GM21786 (cell line): ENCODE measurements at regions not wholly inside any gene's neighbourhood (a gene's known extent, or its start where the extent isn't known, plus 50 kb on each side); places are given as distances from the start of the nearest gene placed in this dataset.

Experiments
- ATAC-seq: cut with Tn5 transposase; IDR thresholded peaks from one replicate; pipeline ENCODE4 v1.9.1; 2021; ENCODE audit not compliant: unreplicated experiment

DNA sequence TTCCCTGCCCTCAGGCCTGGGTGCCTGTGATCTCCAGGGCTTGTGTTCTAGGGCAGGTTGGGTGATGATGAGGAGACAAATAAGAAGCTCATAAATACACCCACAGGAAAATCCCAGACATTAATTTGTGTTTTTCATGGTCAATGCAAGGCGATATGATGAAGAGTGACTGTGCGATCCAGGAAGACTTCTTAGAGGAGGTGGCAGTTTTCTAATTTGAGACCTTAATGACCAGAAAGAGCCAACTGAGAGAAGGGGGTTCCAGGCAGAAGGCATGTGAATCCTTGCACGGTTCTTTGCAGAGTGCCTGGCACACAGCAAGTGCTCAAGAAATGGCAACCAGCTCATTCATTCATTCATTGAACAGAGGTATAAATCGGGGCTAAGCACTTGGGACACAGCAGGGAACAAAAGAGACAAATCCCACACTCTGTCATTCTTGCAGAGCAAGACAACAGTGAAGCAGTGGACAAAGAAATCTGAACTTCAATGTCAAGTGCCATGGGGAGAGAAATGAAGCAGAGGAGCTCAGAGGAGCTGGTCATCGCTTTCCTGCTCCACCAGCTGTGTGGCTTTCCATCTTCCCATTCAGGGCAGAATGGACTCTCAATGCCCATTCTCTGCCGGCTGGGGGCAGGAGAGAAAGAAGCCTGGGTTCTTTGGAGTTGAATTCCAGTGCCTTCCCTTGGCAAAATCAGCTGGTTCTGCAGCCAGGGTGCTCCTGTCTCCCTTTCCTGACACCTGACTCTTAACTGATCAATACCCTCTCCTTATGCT lies 128.3 kb downstream of the AACS start:
- ATAC-seq, result no peak

DNA sequence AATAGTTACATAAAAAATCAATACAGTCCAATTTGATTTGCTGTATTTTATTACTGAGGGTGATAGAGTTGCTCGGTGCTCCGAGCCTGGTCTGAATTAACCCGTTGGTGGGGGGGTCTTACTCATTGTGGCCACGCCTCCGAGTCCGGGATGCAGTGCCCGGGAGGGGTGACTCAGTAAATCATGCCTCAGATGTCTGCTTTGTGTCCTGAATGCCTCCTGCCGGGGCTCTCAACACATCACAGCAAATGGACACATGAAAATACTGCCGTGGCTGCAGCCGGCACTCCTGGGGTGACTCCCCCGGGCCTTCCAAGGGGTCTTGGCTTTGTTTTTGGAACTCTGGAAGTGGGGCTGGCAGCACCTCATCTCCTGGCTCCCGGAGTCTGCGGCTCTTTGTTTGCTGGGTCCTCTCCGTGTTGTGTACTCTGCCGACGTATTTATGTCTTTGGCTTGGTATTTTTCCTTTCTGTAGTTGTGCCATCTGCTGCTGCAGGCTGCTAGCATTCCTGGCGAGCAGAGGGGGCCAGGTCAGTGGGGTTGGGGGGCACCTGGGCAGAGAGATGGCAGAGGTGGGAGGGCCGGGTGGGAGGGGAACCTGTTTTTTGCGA lies 129.0 kb downstream of the AACS start:
- ATAC-seq, result no peak

DNA sequence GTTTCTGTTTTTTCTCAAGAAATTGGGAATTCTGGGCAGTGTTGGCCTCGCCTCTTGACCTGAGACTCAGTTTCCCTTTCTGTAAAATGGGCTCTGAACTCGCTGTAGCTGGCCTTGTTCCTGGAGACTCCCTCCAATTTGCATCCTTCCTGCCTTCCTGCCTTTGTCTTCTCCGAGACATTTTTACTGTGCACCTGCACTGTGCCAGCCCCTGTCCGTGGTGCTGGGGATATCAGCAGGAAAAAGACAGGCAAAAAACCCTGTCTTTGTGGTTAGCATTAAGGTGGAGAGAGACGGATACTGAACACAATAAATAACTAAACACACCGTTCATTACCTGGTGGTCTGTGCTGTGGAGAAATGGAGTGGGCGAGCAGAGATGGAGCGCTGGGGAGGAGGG lies 129.8 kb downstream of the AACS start:
- no peak for ATAC-seq

GRCh38 chr12:125197326-125197725 lies 132.1 kb downstream of the AACS start:
- no peak for ATAC-seq

- ATAC-seq, result no peak
These were observed 133.4 kb downstream of the AACS start for GRCh38 chr12:125198652-125199051.

DNA sequence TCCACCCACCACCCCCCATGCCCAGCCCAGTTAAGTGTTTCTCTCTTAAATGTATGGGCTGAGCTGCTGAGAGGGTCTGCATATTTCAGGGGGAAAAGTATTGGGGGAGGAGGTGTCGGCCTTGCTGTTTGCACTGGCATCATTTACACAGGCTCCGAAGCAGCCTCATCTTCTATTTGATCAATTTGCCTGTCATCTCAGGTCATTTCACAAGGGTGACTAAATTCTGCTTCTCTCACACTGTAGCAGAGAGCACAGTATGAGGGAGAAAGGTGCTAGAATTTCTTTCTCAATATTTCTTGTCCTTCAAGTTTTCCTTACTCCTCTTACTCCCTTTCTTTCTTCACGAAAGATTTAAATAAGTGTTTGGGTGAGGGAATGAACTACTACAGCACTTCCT lies 135.9 kb downstream of the AACS start:
- ATAC-seq, result no peak

DNA sequence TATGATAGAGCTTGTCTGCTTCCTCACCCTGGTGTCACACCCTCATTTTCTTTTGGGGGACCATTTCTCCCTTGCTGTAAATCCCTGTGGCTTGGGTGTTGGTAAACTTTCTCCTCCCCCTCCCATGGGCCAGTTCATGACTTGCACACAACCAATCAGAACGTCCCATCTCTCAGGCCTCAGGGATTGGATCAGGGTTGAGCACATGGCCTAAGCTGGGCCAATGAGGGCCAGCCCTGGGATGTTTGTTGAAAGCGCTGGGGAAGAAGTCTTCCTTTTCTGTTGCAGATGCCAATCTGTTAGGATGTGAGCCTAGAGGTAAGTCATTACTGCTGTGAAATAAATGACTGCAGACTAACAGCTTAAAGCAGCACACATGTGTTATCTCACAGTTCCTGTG lies 136.7 kb downstream of the AACS start:
- ATAC-seq, result no peak

GRCh38 chr12:125202421-125202820 lies 137.2 kb downstream of the AACS start:
- no peak for ATAC-seq

DNA sequence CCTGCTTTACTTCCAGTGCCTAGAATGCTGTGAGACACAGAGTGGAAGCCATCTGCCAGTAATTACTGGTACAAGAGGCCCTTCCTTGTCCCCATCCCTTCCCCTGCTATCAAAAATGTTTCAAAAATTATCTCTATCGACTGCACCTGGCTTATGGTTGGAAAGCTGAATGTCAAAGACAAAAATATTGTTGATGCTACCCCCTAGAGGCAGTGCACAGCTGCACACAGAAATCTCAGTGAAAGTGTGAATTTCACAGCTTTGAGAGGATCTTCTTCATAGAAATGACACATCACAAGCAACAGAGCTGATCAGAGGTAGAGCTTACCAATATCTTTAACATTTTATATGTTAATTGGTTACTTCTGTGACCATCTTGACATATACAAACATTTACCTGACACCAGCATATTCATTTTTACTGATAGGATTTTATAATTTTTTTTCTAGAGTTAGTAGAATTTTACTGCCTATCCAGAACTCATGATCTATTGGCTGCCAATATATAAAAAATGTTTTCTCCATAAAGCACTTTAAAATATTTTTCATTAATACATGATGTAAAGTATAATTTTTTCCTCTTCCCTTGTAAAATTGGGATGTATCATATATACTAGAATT lies 138.0 kb downstream of the AACS start:
- ATAC-seq, result no peak

GRCh38 chr12:125205386-125205785 lies 140.2 kb downstream of the AACS start:
- no peak for ATAC-seq

DNA sequence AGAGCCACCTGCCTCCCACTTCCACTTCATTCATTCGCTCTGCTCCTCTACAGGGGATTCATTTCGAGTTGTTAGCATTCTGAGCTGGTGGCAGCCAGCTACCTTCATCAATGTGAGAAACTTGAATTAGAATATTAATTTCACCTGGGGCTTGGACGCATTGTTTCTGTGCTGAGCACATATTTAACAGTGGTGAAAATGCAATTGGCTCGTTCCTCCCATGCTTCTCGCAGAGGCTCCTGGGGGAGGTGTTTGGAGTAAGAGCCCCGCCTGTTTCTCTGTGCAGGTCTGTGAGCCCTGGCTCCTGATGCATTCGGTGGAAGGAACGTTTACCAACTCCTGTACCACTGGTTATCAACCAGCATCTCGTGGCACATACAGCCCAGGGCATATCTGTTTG lies 141.5 kb downstream of the AACS start:
- no peak for ATAC-seq

DNA sequence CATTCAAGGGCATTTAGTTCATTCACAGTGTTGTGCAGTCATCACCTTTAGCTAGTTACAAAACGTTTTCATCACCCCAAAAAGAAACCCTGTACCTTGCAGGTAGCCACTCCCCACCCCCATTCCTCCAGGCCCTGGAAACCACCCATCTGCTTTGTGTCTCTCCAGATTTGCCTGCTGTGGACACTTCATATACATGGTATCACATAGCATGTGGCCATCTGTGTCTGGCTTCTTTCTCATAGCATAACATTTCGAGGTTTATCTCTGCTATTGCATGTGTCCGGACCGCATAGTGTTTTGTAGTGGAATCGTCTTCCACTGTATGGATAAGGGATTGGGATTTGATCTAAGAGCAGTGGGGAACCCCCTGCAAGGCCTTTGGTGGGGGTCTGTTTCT lies 143.1 kb downstream of the AACS start:
- no peak for ATAC-seq

DNA sequence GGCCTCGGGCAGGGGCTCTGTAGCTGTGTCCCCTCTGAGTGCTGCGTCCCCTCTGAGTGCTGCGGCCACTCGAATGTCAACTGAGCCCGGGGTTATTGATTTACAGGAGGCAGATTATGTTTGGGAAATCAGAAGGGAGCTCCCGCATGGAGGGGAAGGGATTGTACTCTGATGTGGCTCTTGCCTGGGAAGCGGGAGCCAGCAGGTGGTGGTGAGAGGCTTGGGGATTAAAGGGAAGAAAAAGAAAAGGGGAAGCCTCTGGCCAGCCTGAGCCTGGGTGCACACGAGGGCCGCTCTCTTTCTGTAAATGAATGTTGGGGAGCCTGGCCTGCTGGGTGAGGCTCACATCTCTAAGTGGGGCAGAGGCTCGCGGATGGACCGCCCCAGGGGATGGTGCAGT lies 143.7 kb downstream of the AACS start:
- ATAC-seq, result no peak

GRCh38 chr12:125210104-125210755 lies 145.0 kb downstream of the AACS start:
- ATAC-seq, result no peak

GRCh38 chr12:125211464-125211863 lies 146.2 kb downstream of the AACS start:
- ATAC-seq, result no peak

- no peak for ATAC-seq
These were observed 149.1 kb downstream of the AACS start for GRCh38 chr12:125214289-125214688.

DNA sequence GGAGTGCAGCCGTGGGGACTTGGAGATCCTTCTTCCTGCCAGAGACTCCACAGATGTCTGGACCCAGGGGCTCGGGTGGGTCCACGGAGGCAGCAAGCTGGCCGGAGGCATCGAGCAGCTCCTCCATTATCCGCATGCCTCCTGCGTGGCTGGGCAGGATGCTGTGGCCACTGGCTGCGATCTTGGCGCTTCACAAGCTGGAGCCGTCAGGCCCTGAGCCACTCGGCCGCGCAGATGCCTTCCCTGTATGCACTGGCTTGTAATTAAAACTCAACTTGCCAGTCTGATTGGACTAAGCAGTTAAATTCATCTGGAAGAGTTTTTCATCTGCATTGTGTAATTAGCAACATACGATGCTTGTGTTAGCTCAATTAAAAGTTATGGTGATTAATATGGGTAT lies 151.5 kb downstream of the AACS start:
- ATAC-seq, result no peak

DNA sequence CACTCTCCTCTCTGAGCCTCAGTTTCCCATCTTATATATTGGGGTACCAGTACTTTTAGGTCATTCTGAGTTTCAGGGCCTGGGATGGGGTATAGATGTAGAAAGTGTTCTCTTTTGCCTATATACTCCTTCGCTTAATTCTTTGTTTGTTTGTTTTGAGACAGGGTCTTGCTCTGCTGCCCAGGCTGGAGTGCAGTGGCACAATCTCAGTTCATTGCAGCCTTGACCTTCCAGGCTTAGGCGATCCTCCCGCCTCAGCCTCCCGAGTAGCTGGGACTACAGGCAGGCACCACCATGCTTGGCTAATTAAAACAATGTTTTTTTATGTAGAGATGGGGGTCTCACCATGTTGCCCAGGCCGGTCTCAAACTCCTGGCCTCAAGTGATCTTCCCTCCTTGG lies 152.1 kb downstream of the AACS start:
- no peak for ATAC-seq

DNA sequence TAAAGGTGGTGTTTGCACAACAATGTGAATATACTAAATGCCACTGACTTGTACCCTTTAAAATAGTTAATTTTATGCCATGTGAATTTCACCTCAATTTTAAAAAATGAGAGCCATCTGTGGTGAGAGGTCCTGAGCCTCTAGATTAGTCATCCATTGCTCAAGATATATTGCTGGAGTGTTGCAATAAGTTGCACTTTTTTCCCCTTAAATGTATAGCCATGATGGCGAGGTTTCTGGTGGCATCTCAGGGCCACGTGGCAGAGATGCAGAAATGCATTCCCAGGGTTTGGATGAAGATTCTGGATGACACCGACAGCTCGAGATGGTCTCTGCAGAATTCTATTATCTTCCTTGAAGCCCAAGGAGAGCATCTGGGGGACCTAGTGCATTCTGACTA lies 153.7 kb downstream of the AACS start:
- no peak for ATAC-seq

DNA sequence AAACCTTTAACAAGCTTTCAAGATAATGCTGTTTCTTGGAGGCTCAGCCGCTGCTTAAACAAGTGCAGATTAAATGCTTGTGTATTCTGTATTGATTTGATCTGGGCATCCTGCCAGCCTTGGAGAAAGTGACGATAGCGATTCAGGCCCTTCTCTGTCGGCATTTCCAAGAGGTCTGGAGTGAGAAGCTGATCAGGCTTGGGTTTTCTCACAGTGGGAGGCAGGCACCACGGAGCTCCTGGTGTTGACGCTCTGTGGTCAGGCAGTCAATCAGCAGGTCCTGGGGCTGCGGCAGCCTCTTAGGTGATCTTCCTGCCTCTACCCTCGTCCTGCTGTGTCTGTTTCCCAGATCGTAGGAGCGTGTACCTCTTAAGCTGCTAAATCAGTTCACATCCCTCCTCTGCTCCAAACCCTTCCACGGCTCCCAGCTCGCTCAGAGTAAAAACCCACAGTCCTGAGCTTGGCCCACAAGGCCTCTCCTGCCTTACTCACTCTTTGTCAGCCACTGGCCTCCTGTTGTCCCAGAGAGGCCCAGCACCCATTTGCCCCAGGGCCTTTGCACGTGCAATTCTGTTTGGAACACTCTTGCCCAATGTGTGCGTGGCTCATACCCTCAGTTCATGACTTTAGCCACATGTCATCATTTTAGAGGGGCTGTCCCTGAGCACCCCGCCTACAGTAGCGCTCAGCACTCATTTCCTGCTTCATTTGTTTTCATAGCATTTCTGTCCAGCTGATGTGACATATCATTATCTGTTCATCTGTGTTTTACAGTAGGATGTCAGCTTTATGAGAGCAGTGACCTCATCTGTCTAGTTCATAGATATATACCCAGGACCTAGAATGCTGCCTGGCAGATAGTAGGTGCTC lies 155.4 kb downstream of the AACS start:
- no peak for ATAC-seq

DNA sequence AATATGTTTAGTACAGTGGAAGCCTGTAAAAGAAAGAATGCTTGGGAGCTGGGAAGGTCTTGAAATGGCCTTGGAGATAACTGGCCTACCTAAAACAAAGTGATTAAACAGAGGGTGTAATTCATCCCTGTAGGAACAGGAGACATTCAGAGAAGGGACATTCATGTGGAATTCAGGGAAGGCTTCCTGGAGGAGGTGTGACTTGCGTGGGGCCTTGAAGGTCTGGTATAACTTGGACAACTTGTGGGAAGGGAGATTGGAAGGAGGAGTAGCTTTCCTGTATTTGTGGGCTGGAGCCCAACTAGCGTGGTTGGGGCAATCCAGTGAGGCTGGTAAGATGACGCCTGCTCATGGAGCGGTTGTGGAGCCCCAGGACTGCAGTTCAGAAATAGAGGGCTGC lies 156.4 kb downstream of the AACS start:
- ATAC-seq, result no peak
